Loucy (cell line): ENCODE measurements at regions not wholly inside any gene's neighbourhood (a gene's known extent, or its start where the extent isn't known, plus 50 kb on each side); places are given as distances from the start of the nearest gene placed in this dataset.
"Not testable (repeated sequence)": the region's sequence is repeated elsewhere in the genome, so short reads cannot be mapped to it uniquely, and the experiment has no call there.

ENCODE experiments used
- CTCF ChIP-seq: fragments of 200-600 bp; sonication (generic); conservative IDR thresholded peaks from 2 replicates; pipeline ENCODE4 v1.5.1; 2014; ENCODE audit warnings: mild to moderate bottlenecking, antibody characterized with exemption, low read length
- EZH2phosphoT487 ChIP-seq: fragments of 200-600 bp; IDR thresholded peaks from 2 replicates; pipeline ENCODE4 v1.6.1; 2018; ENCODE audit warnings: antibody characterized with exemption, mild to moderate bottlenecking, moderate library complexity, borderline replicate concordance

DNA sequence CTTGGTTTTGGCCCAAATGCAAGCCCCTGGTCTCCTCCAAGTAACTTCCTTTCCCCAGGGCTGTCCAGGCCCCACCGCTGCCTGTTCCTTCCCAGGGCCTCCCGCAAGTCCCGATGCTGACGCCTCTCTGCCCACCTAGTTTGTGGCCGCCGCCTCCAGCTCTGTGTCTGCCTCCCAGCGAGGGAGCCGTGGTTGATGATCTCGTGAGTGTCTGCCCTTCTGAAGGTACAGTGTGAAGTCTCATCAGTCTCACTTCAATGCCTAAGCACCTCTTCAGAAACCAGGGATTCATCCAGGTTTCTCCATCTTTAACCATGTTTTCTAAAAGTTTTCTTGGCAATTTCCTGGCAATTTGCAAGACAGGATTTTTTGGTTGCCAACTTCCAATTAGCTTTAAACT is 127.5 kb downstream of the TMEM121 start:
- TF ChIP-seq CTCF, EZH2phosphoT487: not testable (repeated sequence)
